Endothelial cell of umbilical vein (primary cell): ENCODE measurements at regions not wholly inside any gene's neighbourhood (a gene's known extent, or its start where the extent isn't known, plus 50 kb on each side); places are given as distances from the start of the nearest gene placed in this dataset.

ENCODE experiments used
- BruUV-seq: library from RNA; stranded (reverse); fragments of 400-500 nt; replicated peaks from 2 replicates; lab custom pipeline; 2021; lab: Mats Ljungman, UMichigan
- CTCF ChIA-PET: fragments of 300-600, 350-600 bp; sonication (Branson Sonifier 250); formaldehyde crosslinking; loops from one replicate; lab custom pipeline; 2021; ENCODE audit warnings: antibody characterized with exemption, inconsistent platforms; lab: Charles Lee
- POLR2A ChIA-PET: fragments of 300-600, 350-600 bp; sonication (Branson Sonifier 250); formaldehyde crosslinking; loops from one replicate; lab custom pipeline; 2021; ENCODE audit warnings: antibody characterized with exemption, inconsistent platforms; lab: Charles Lee
- DNase-seq: peaks from one replicate; pipeline ENCODE4 v3.0.0-alpha.2; 2011; ENCODE audit warnings: low read depth, low spot score
- FAIRE-seq: peaks from 2 replicates; lab custom pipeline; 2011; peaks lifted over from hg19 to GRCh38; lab: Jason Lieb, UNC
- H2AFZ ChIP-seq: 2 replicates; pipeline ENCODE4 v1.6.0; 2012; ENCODE audit warnings: low read depth, low read length, control low read depth, inconsistent platforms
- H3K27ac ChIP-seq: 2 replicates; pipeline ENCODE4 v1.5.1; 2011; ENCODE audit warnings: low read depth, mild to moderate bottlenecking, control low read depth, low read length, moderate library complexity; ENCODE audit not compliant: insufficient read depth
- H3K27me3 ChIP-seq, 2 experiments: 2 replicates each; pipeline versions ENCODE4 v1.6.0 to v1.6.1; 2011; ENCODE audit warnings: low read length in 2 of 2, mixed read lengths in 1 of 2; ENCODE audit not compliant: control insufficient read depth in 2 of 2, insufficient read depth in 2 of 2
- H3K36me3 ChIP-seq, 2 experiments: 2 replicates in 1 of 2; 3 replicates in 1 of 2; pipeline ENCODE4 v1.5.1; 2011; ENCODE audit warnings: low read length in 2 of 2, mild to moderate bottlenecking in 1 of 2, moderate library complexity in 1 of 2; ENCODE audit not compliant: control insufficient read depth in 2 of 2, insufficient read depth in 2 of 2; ENCODE audit errors: extremely low read depth in 1 of 2
- H3K4me1 ChIP-seq: 3 replicates; pipeline ENCODE4 v1.5.1; 2011; ENCODE audit warnings: mild to moderate bottlenecking, low read length; ENCODE audit not compliant: control insufficient read depth, insufficient read depth; ENCODE audit errors: extremely low read depth
- H3K4me2 ChIP-seq: 2 replicates; pipeline ENCODE4 v1.6.1; 2011; ENCODE audit warnings: low read length, control low read depth, mixed read lengths; ENCODE audit not compliant: insufficient read depth
- H3K4me3 ChIP-seq, 3 experiments: fragments of 200-600 bp in 1 of 3; sonication (generic), shearing (Covaris generic) in 1 of 3; replicated peaks in 1 of 3; 2 replicates each; pipeline ENCODE4 v1.5.1; 2011 to 2016; ENCODE audit warnings: control low read depth in 3 of 3, low read length in 3 of 3, mild to moderate bottlenecking in 2 of 3, inconsistent platforms in 1 of 3, low read depth in 1 of 3, moderate library complexity in 1 of 3; ENCODE audit not compliant: insufficient read depth in 1 of 3
- H3K79me2 ChIP-seq: 2 replicates; pipeline ENCODE4 v1.6.0; 2012; ENCODE audit warnings: low read length, inconsistent platforms; ENCODE audit not compliant: control insufficient read depth, insufficient read depth
- H3K9ac ChIP-seq: replicated peaks from 2 replicates; pipeline ENCODE3; 2011; ENCODE audit warnings: low read length, control low read depth; ENCODE audit not compliant: insufficient read depth; ENCODE audit errors: extremely low read depth
- H3K9me1 ChIP-seq: replicated peaks from 3 replicates; pipeline ENCODE4 v1.6.0; 2011; ENCODE audit warnings: mild to moderate bottlenecking, low read length; ENCODE audit not compliant: control insufficient read depth, insufficient read depth; ENCODE audit errors: extremely low read depth
- H3K9me3 ChIP-seq: replicated peaks from 2 replicates; pipeline ENCODE4 v1.5.1; 2012; ENCODE audit warnings: low read length, inconsistent platforms; ENCODE audit not compliant: control insufficient read depth, insufficient read depth
- H4K20me1 ChIP-seq: replicated peaks from 2 replicates; pipeline ENCODE3; 2011; ENCODE audit warnings: mild to moderate bottlenecking, low read length; ENCODE audit not compliant: control insufficient read depth, insufficient read depth; ENCODE audit errors: extremely low read depth
- EZH2 ChIP-seq: IDR thresholded peaks from 2 replicates; pipeline ENCODE4 v1.6.1; 2012; ENCODE audit warnings: borderline replicate concordance, low read depth, mild to moderate bottlenecking, moderate library complexity, low read length, inconsistent platforms; ENCODE audit not compliant: severe bottlenecking
- FOS ChIP-seq: IDR thresholded peaks from 2 replicates; pipeline ENCODE4 v1.6.1; 2011; ENCODE audit warnings: mild to moderate bottlenecking, low read length, moderate library complexity, borderline replicate concordance; ENCODE audit not compliant: insufficient read depth
- GATA2 ChIP-seq: IDR thresholded peaks from 2 replicates; pipeline ENCODE4 v1.7.0; 2011; ENCODE audit warnings: low read depth, mild to moderate bottlenecking, moderate library complexity, mixed read lengths, low read length; ENCODE audit not compliant: insufficient read length, insufficient read depth
- JUN ChIP-seq: IDR thresholded peaks from 2 replicates; pipeline ENCODE4 v1.6.1; 2011; ENCODE audit warnings: borderline replicate concordance, low read depth; ENCODE audit not compliant: insufficient read length, insufficient read depth
- MAX ChIP-seq: IDR thresholded peaks from 2 replicates; pipeline ENCODE4 v1.6.1; 2011; ENCODE audit not compliant: insufficient read depth, insufficient read length
- MYC ChIP-seq: IDR thresholded peaks from one replicate; pipeline ENCODE4 v1.6.1; 2011; ENCODE audit warnings: mild to moderate bottlenecking, low read depth, low read length
- POLR2A ChIP-seq: IDR thresholded peaks from 2 replicates; pipeline ENCODE4 v1.6.1; 2012; ENCODE audit warnings: low read depth, mild to moderate bottlenecking, control low read depth, low read length
- POLR2AphosphoS5 ChIP-seq: IDR thresholded peaks from 2 replicates; pipeline ENCODE4 v1.6.1; 2012; ENCODE audit warnings: low read depth, mild to moderate bottlenecking, control low read depth, low read length, moderate library complexity; ENCODE audit not compliant: insufficient read depth
- dilution Hi-C: fragments of 300-500 bp; cut with MboI; formaldehyde crosslinking; loops from one replicate; pipeline ENCODE4 v1.15.0; 2019; ENCODE audit warnings: low sequenced_read_pairs; ENCODE audit not compliant: extremely low pct_ligation_motif_present
- intact Hi-C: fragments of 100-400 bp; cut with micrococcal nuclease; formaldehyde crosslinking; loops from one replicate; pipeline ENCODE4 v1.10.0; 2022
- TF ChIP-seq, protein P1 (sequence below), 2 donors: IDR thresholded peaks; 1 replicate in 1 of 2; 2 replicates in 1 of 2; pipeline ENCODE4 v1.5.1; 2011; ENCODE audit warnings: low read length in 2 of 2, mild to moderate bottlenecking in 2 of 2, moderate library complexity in 2 of 2, control low read depth in 1 of 2, inconsistent platforms in 1 of 2, low read depth in 1 of 2; ENCODE audit not compliant: insufficient read depth in 1 of 2; ENCODE audit errors: extremely low read depth in 1 of 2

- Histone ChIP-seq H3K9me1 (no peaks in the 10 kb centered on the region), H3K4me1 (no peaks in the 10 kb centered on the region), H2AFZ (no peak overlapping the region), H3K9me3 (no peaks in the 10 kb centered on the region), H3K4me2 (no peak overlapping the region), H3K27me3 (peaks cover 4 to 6% of the 10 kb centered on the region in 2 experiments), H4K20me1 (no peaks in the 10 kb centered on the region), H3K36me3 (no peaks in the 10 kb centered on the region), H3K79me2 (no peaks in the 10 kb centered on the region), H3K4me3 (no peak overlapping the region), H3K27ac (no peak overlapping the region), H3K9ac (no peak overlapping the region)
- no TSS peak for BruUV-seq
- intact Hi-C loops, result no loop called here
- ChIA-PET POLR2A (no interaction called here), CTCF (interaction anchor here (1.0 kb wide), 1 partner anchor 42 kb away, joined by 3 read pairs; no protein-coding TSS in a partner anchor)
- dilution Hi-C loops, result no loop called here
- DNase-seq (no peak), FAIRE-seq (no peak)
- no peak for TF ChIP-seq JUN
- TF ChIP-seq EZH2, result no peak
- TF ChIP-seq MAX, result no peak
- TF ChIP-seq MYC, result no peak
- no peak for TF ChIP-seq POLR2AphosphoS5
- no peak for TF ChIP-seq FOS
These were observed 68.0 kb upstream of the CDCA7L start for GRCh38 chr7:22013711-22014110.

- intact Hi-C loops (loop anchor here (10.0 kb wide), 1 partner anchor 464 kb away; the partner anchor contains the start of gene DNAH11), dilution Hi-C loops (no loop called here)
- Histone ChIP-seq H3K4me2 (no peak overlapping the region), H3K9me3 (no peaks in the 10 kb centered on the region), H3K27me3 (peaks cover 0 to 1% of the 10 kb centered on the region in 2 experiments), H3K9ac (no peak overlapping the region), H3K27ac (no peak overlapping the region), H2AFZ (no peak overlapping the region), H4K20me1 (no peaks in the 10 kb centered on the region), H3K4me3 (no peak overlapping the region), H3K9me1 (no peaks in the 10 kb centered on the region), H3K79me2 (no peaks in the 10 kb centered on the region), H3K36me3 (no peaks in the 10 kb centered on the region), H3K4me1 (no peaks in the 10 kb centered on the region)
- DNase-seq (no peak), FAIRE-seq (no peak)
- TF ChIP-seq GATA2 (no peak), MYC (no peak), FOS (no peak), JUN (no peak), POLR2A (no peak)
- TF ChIP-seq, protein P1, sequence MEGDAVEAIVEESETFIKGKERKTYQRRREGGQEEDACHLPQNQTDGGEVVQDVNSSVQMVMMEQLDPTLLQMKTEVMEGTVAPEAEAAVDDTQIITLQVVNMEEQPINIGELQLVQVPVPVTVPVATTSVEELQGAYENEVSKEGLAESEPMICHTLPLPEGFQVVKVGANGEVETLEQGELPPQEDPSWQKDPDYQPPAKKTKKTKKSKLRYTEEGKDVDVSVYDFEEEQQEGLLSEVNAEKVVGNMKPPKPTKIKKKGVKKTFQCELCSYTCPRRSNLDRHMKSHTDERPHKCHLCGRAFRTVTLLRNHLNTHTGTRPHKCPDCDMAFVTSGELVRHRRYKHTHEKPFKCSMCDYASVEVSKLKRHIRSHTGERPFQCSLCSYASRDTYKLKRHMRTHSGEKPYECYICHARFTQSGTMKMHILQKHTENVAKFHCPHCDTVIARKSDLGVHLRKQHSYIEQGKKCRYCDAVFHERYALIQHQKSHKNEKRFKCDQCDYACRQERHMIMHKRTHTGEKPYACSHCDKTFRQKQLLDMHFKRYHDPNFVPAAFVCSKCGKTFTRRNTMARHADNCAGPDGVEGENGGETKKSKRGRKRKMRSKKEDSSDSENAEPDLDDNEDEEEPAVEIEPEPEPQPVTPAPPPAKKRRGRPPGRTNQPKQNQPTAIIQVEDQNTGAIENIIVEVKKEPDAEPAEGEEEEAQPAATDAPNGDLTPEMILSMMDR (IDR thresholded peaks at IDR 0.05; ENCODE audit: extremely low read depth in 1 of 2, insufficient read depth in 1 of 2, low read depth in 1 of 2, low read length in 2 of 2), result no peak
- BruUV-seq, result no TSS peak
- ChIA-PET CTCF (interaction anchor here (0.7 kb wide), 1 partner anchor 114 kb away, joined by 6 read pairs; no protein-coding TSS in a partner anchor), POLR2A (no interaction called here)
These were observed 63.0 kb upstream of the CDCA7L start for GRCh38 chr7:22008683-22009082.
